ENCODE measurements at regions not wholly inside any gene's neighbourhood (a gene's known extent, or its start where the extent isn't known, plus 50 kb on each side); places are given as distances from the start of the nearest gene placed in this dataset.

- no peak for TF ChIP-seq CTCF (IDR thresholded peaks at IDR 0.05)
- no peak for TF ChIP-seq POLR2A (IDR thresholded peaks at IDR 0.05)
- no peak for TF ChIP-seq EP300 (IDR thresholded peaks at IDR 0.05)
- TF ChIP-seq POLR2AphosphoS5 (IDR thresholded peaks at IDR 0.05) = no peak
- Histone ChIP-seq H3K4me1 (peaks cover 31% of the 10 kb centered on the region), H3K27me3 (no peaks in the 10 kb centered on the region), H3K9me3 (no peaks in the 10 kb centered on the region), H3K36me3 (no peaks in the 10 kb centered on the region), H3K27ac (no peak overlapping the region), H3K4me3 (no peak overlapping the region)
- WGBS = 64% methylated on average over 5 of the region's 6 CpGs
- no peak for DNase-seq (ENCODE audit: low spot score in 2 of 2)
Measured at GRCh38 chr1:14136152-14136763, 436.3 kb downstream of the PRDM2 start.

DNA sequence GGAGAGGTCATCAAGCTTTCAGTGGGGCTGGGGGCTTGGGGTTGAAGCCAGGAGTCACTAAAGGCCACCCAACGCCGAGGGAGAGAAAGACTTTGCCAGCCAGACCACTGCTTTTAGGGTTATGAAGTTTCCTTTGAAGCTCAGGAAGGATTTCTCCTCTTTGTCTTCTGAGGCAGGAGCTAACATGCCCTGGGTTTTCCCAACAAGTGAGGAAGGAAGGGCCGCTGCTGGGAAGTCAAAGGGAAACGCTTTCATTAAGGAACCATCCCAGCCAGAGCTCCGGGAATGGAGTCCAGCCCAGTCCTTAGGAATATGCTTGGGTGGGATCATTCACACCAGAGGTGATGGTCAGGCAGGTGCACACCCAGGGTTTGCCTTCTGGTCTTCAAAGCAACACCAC, 436.9 kb downstream of the PRDM2 start:
- Histone ChIP-seq H3K36me3 (no peaks in the 10 kb centered on the region), H3K27me3 (no peaks in the 10 kb centered on the region), H3K4me1 (peaks cover 36% of the 10 kb centered on the region), H3K4me3 (no peak overlapping the region), H3K9me3 (no peaks in the 10 kb centered on the region), H3K27ac (no peak overlapping the region)
- DNase-seq (ENCODE audit: low spot score in 2 of 2) = no peak
- no peak for TF ChIP-seq EP300 (IDR thresholded peaks at IDR 0.05)
- TF ChIP-seq CTCF (IDR thresholded peaks at IDR 0.05) = no peak
- WGBS = 35% methylated on average over 5 of the region's 5 CpGs

DNA sequence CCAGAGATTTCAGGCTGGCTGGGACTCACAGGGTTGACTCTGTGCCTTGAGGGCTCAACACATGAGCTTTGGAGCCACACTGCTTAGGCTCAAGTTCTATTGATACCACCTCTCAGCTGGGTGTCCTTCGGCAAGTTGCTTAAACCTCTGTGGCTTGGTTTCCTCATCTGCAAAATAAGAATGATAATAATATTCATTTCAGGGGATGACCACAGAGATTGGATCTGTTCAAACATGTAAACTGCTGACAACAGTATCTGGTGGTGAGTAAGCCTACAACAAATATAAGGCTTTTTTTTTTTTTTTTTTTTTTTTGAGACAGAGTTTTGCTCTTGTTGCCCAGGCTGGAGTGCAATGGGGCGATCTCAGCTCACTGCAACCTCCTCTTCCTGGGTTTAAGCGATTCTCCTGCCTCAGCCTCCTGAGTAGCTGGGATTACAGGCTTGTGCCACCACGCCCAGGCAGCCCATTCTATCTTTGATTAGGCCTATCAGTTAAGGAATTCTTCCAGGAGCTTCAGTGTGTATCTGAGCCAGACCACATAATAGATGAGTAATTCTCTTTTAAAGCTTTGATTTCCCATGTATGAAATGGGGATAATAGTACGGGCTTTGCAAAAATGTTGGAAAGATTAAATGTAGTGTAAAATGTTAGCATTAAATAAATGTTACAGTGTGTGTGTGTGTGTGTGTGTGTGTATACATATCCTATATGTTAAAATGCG, 437.6 kb downstream of the PRDM2 start:
- Histone ChIP-seq H3K9me3 (no peaks in the 10 kb centered on the region), H3K36me3 (no peaks in the 10 kb centered on the region), H3K4me1 (peaks cover 40% of the 10 kb centered on the region), H3K27me3 (no peaks in the 10 kb centered on the region), H3K4me3 (no peak overlapping the region), H3K27ac (no peak overlapping the region)
- 63% methylated on average over 6 of the region's 6 CpGs for WGBS
- no peak for DNase-seq (ENCODE audit: low spot score in 2 of 2)
- TF ChIP-seq POLR2A (IDR thresholded peaks at IDR 0.05) = no peak
- TF ChIP-seq POLR2AphosphoS5 (IDR thresholded peaks at IDR 0.05) = no peak
- no peak for TF ChIP-seq CTCF (IDR thresholded peaks at IDR 0.05)
- TF ChIP-seq EP300 (IDR thresholded peaks at IDR 0.05) = no peak

DNA sequence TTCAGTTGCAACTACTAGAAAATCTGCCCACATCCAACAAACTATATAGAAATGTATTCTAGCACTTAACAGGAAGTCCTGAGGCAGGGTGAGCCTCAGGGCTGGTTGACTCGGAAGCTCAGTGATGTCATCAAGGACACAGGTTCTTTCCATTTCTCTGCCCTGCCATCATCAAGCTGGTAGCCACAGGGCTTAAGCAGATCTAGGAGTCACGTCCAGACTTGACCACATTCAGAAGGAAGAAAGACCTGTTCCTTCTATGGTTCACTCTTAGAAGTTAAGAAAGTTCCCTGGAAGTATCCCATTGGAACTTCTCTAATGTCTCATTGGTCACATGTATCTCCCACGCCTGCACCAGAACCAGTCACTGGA, 438.1 kb downstream of the PRDM2 start:
- Histone ChIP-seq H3K27me3 (no peaks in the 10 kb centered on the region), H3K4me1 (peaks cover 41% of the 10 kb centered on the region), H3K27ac (no peak overlapping the region), H3K36me3 (no peaks in the 10 kb centered on the region), H3K9me3 (no peaks in the 10 kb centered on the region), H3K4me3 (no peak overlapping the region)
- no peak for TF ChIP-seq POLR2A (IDR thresholded peaks at IDR 0.05)
- TF ChIP-seq CTCF (IDR thresholded peaks at IDR 0.05) = no peak
- TF ChIP-seq POLR2AphosphoS5 (IDR thresholded peaks at IDR 0.05) = no peak
- TF ChIP-seq EP300 (IDR thresholded peaks at IDR 0.05) = no peak
- 39% methylated on average over 3 of the region's 3 CpGs for WGBS
- no peak for DNase-seq (ENCODE audit: low spot score in 2 of 2)

GRCh38 chr1:14138687-14139086, 438.7 kb downstream of the PRDM2 start:
- H3K36me3 ChIP-seq = no peaks in the 10 kb centered on the region
- H3K27me3 ChIP-seq = no peaks in the 10 kb centered on the region
- 51% methylated on average over 6 of the region's 6 CpGs for WGBS
- peaks cover 41% of the 10 kb centered on the region for H3K4me1 ChIP-seq
- TF ChIP-seq CTCF (IDR thresholded peaks at IDR 0.05) (peak in 1 of 2 donors; percentile 25), EP300 (IDR thresholded peaks at IDR 0.05) (no peak)
- H3K27ac ChIP-seq = no peak overlapping the region
- H3K4me3 ChIP-seq = no peak overlapping the region
- no peak for DNase-seq (ENCODE audit: low spot score in 2 of 2)
- H3K9me3 ChIP-seq = no peaks in the 10 kb centered on the region
